ENCODE measurements at regions not wholly inside any gene's neighbourhood (a gene's known extent, or its start where the extent isn't known, plus 50 kb on each side); places are given as distances from the start of the nearest gene placed in this dataset.

- Histone ChIP-seq H3K4me2 (ENCODE audit: insufficient read depth, low read length) (no peak overlapping the region), H3K36me3 (ENCODE audit: control insufficient read depth in 2 of 2, extremely low read depth in 1 of 2, insufficient read depth in 2 of 2, low read length in 2 of 2) (no peaks in the 10 kb centered on the region), H3K27me3 (ENCODE audit: control insufficient read depth in 2 of 2, insufficient read depth in 2 of 2, low read length in 2 of 2) (peaks cover 0 to 3% of the 10 kb centered on the region in 2 experiments), H3K27ac (ENCODE audit: insufficient read depth, low read depth, low read length) (no peak overlapping the region), H2AFZ (ENCODE audit: low read depth, low read length) (no peak overlapping the region), H3K9ac (replicated peaks; ENCODE audit: extremely low read depth, insufficient read depth, low read length) (no peak overlapping the region), H3K4me3 (replicated peaks in 1 of 3; ENCODE audit: insufficient read depth in 1 of 3, low read depth in 1 of 3, low read length in 3 of 3) (no peak overlapping the region), H3K79me2 (ENCODE audit: control insufficient read depth, insufficient read depth, low read length) (no peaks in the 10 kb centered on the region), H3K9me1 (replicated peaks; ENCODE audit: control insufficient read depth, extremely low read depth, insufficient read depth, low read length) (no peaks in the 10 kb centered on the region), H3K4me1 (ENCODE audit: control insufficient read depth, extremely low read depth, insufficient read depth, low read length) (no peaks in the 10 kb centered on the region), H3K9me3 (replicated peaks; ENCODE audit: control insufficient read depth, insufficient read depth, low read length) (no peaks in the 10 kb centered on the region), H4K20me1 (replicated peaks; ENCODE audit: control insufficient read depth, extremely low read depth, insufficient read depth, low read length) (no peaks in the 10 kb centered on the region)
- CTCF ChIA-PET, result no interaction called here
- FAIRE-seq, result no peak
- BruUV-seq (replicated peaks), result no TSS peak
- TF ChIP-seq FOS (IDR thresholded peaks at IDR 0.05; ENCODE audit: borderline replicate concordance, insufficient read depth, low read length), result no peak
- dilution Hi-C loops (cut with MboI; ENCODE audit: extremely low pct_ligation_motif_present, low sequenced_read_pairs), result no loop called here
- intact Hi-C loops (cut with micrococcal nuclease), result no loop called here
- DNase-seq (ENCODE audit: low read depth, low spot score), result no peak
- POLR2A ChIA-PET, result no interaction called here
These were observed 182.3 kb upstream of the LPP start for GRCh38 chr3:187971629-187972028.

GRCh38 chr3:187972454-187972853 lies 181.5 kb upstream of the LPP start:
- no peaks in the 10 kb centered on the region for H3K4me1 ChIP-seq (ENCODE audit: control insufficient read depth, extremely low read depth, insufficient read depth, low read length)
- H3K27me3 ChIP-seq (ENCODE audit: control insufficient read depth in 2 of 2, insufficient read depth in 2 of 2, low read length in 2 of 2), result peaks cover 0 to 3% of the 10 kb centered on the region in 2 experiments
- ChIA-PET CTCF (interaction anchor here (0.6 to 1.0 kb wide), 2 partner anchors 9 to 407 kb away, joined by 4 read pairs; no protein-coding TSS in a partner anchor), POLR2A (no interaction called here)
- H3K79me2 ChIP-seq (ENCODE audit: control insufficient read depth, insufficient read depth, low read length), result no peaks in the 10 kb centered on the region
- H2AFZ ChIP-seq (ENCODE audit: low read depth, low read length), result no peak overlapping the region
- H3K4me2 ChIP-seq (ENCODE audit: insufficient read depth, low read length), result no peak overlapping the region
- H3K9me1 ChIP-seq (replicated peaks; ENCODE audit: control insufficient read depth, extremely low read depth, insufficient read depth, low read length), result no peaks in the 10 kb centered on the region
- no peak overlapping the region for H3K27ac ChIP-seq (ENCODE audit: insufficient read depth, low read depth, low read length)
- FAIRE-seq, result no peak
- no peaks in the 10 kb centered on the region for H4K20me1 ChIP-seq (replicated peaks; ENCODE audit: control insufficient read depth, extremely low read depth, insufficient read depth, low read length)
- intact Hi-C loops (cut with micrococcal nuclease) (no loop called here), dilution Hi-C loops (cut with MboI; ENCODE audit: extremely low pct_ligation_motif_present, low sequenced_read_pairs) (no loop called here)
- H3K9ac ChIP-seq (replicated peaks; ENCODE audit: extremely low read depth, insufficient read depth, low read length), result no peak overlapping the region
- TF ChIP-seq EZH2 (IDR thresholded peaks at IDR 0.05; ENCODE audit: borderline replicate concordance, low read depth, low read length, severe bottlenecking), result no peak
- TF ChIP-seq FOS (IDR thresholded peaks at IDR 0.05; ENCODE audit: borderline replicate concordance, insufficient read depth, low read length), result no peak
- no peak for TF ChIP-seq POLR2A (IDR thresholded peaks at IDR 0.05; ENCODE audit: low read depth, low read length)
- no peak for TF ChIP-seq POLR2AphosphoS5 (IDR thresholded peaks at IDR 0.05; ENCODE audit: insufficient read depth, low read depth, low read length)
- TF ChIP-seq JUN (IDR thresholded peaks at IDR 0.05; ENCODE audit: borderline replicate concordance, insufficient read depth, insufficient read length, low read depth), result no peak
- no peak for TF ChIP-seq GATA2 (IDR thresholded peaks at IDR 0.05; ENCODE audit: insufficient read depth, insufficient read length, low read depth, low read length)
- no peak for TF ChIP-seq MAX (IDR thresholded peaks at IDR 0.05; ENCODE audit: insufficient read depth, insufficient read length)
- no peak for TF ChIP-seq CTCF (IDR thresholded peaks at IDR 0.05; ENCODE audit: extremely low read depth in 1 of 2, insufficient read depth in 1 of 2, low read depth in 1 of 2, low read length in 2 of 2)
- TF ChIP-seq MYC (IDR thresholded peaks at IDR 0.05; ENCODE audit: low read depth, low read length), result no peak
- no peak overlapping the region for H3K4me3 ChIP-seq (replicated peaks in 1 of 3; ENCODE audit: insufficient read depth in 1 of 3, low read depth in 1 of 3, low read length in 3 of 3)
- BruUV-seq (replicated peaks), result no TSS peak
- no peaks in the 10 kb centered on the region for H3K36me3 ChIP-seq (ENCODE audit: control insufficient read depth in 2 of 2, extremely low read depth in 1 of 2, insufficient read depth in 2 of 2, low read length in 2 of 2)
- DNase-seq (ENCODE audit: low read depth, low spot score), result no peak
- no peaks in the 10 kb centered on the region for H3K9me3 ChIP-seq (replicated peaks; ENCODE audit: control insufficient read depth, insufficient read depth, low read length)
